COR-L47 (cell line): ENCODE measurements at regions not wholly inside any gene's neighbourhood (a gene's known extent, or its start where the extent isn't known, plus 50 kb on each side); places are given as distances from the start of the nearest gene placed in this dataset.

Experiments used
- DNase-seq: peaks from one replicate; lab custom pipeline; 2025; lab: John Stamatoyannopoulos, UW

GRCh38 chr13:69423844-69424243 lies 683.8 kb upstream of the ATXN8OS start:
- DNase-seq: no peak

- DNase-seq: no peak
Measured at GRCh38 chr13:69418319-69418718, 689.3 kb upstream of the ATXN8OS start.

- no peak for DNase-seq
Measured at GRCh38 chr13:69410761-69411160, 696.9 kb upstream of the ATXN8OS start.

- DNase-seq: no peak
Measured at GRCh38 chr13:69391756-69392155, 715.9 kb upstream of the ATXN8OS start.

GRCh38 chr13:69389899-69390298 lies 717.7 kb upstream of the ATXN8OS start:
- no peak for DNase-seq

GRCh38 chr13:69373747-69374425 lies 733.7 kb upstream of the ATXN8OS start:
- DNase-seq: no peak

- no peak for DNase-seq
Measured at GRCh38 chr13:69363360-69363759, 744.3 kb upstream of the ATXN8OS start.

- no peak for DNase-seq
Measured at GRCh38 chr13:69331245-69331644, 776.4 kb upstream of the ATXN8OS start.

- peak; percentile 46 for DNase-seq
Measured at GRCh38 chr13:69324090-69324886, 783.3 kb upstream of the ATXN8OS start.

- DNase-seq: no peak
Measured at GRCh38 chr13:69319656-69320055, 788.0 kb upstream of the ATXN8OS start.

GRCh38 chr13:69315039-69315438 lies 792.6 kb upstream of the ATXN8OS start:
- DNase-seq: no peak

- peak; percentile 13 for DNase-seq
Measured at GRCh38 chr13:69306766-69307165, 800.9 kb upstream of the ATXN8OS start.

- DNase-seq: no peak
Measured at GRCh38 chr13:69300131-69300530, 807.5 kb upstream of the ATXN8OS start.

GRCh38 chr13:69296130-69296529 lies 811.5 kb upstream of the ATXN8OS start:
- peak; percentile 33 for DNase-seq

GRCh38 chr13:69292789-69293425 lies 814.7 kb upstream of the ATXN8OS start:
- DNase-seq: no peak

GRCh38 chr13:69291292-69291906 lies 816.2 kb upstream of the ATXN8OS start:
- no peak for DNase-seq

- DNase-seq: no peak
Measured at GRCh38 chr13:69288026-69288425, 819.6 kb upstream of the ATXN8OS start.

GRCh38 chr13:69287050-69287698 lies 820.5 kb upstream of the ATXN8OS start:
- no peak for DNase-seq

- DNase-seq: no peak
Measured at GRCh38 chr13:69283837-69284236, 823.8 kb upstream of the ATXN8OS start.

- no peak for DNase-seq
Measured at GRCh38 chr13:69283301-69283700, 824.3 kb upstream of the ATXN8OS start.

- no peak for DNase-seq
Measured at GRCh38 chr13:69280399-69280798, 827.2 kb upstream of the ATXN8OS start.

- no peak for DNase-seq
Measured at GRCh38 chr13:69279213-69279612, 828.4 kb upstream of the ATXN8OS start.
